H1 (cell line): ENCODE measurements at regions not wholly inside any gene's neighbourhood (a gene's known extent, or its start where the extent isn't known, plus 50 kb on each side); places are given as distances from the start of the nearest gene placed in this dataset.

Experiments
- CTCF ChIA-PET: fragments of 300-600 bp; sonication (Branson Sonifier 250); formaldehyde crosslinking; loops from one replicate; lab custom pipeline; 2021; ENCODE audit not compliant: partially characterized antibody; lab: Charles Lee
- POLR2A ChIA-PET: fragments of 300-600 bp; sonication (Branson Sonifier 250); formaldehyde crosslinking; loops from one replicate; lab custom pipeline; 2021; ENCODE audit warnings: inconsistent platforms; ENCODE audit not compliant: partially characterized antibody; lab: Charles Lee
- DNase-seq, 2 experiments: peaks; one replicate each; pipeline versions ENCODE4 v3.0.0 to v3.0.0-alpha.2; 2010 to 2022; ENCODE audit warnings: low spot score in 2 of 2, low read depth in 1 of 2, mixed read lengths in 1 of 2
- FAIRE-seq: peaks from 2 replicates; lab custom pipeline; 2011; peaks lifted over from hg19 to GRCh38; lab: Jason Lieb, UNC
- H2AFZ ChIP-seq: 2 replicates; pipeline ENCODE4 v1.8.1; 2012; ENCODE audit warnings: low read length, inconsistent platforms
- H2AK5ac ChIP-seq: 2 replicates; pipeline ENCODE4 v1.6.1; 2013; ENCODE audit warnings: low read depth, low read length
- H2BK120ac ChIP-seq: replicated peaks from 2 replicates; pipeline ENCODE3; 2013; ENCODE audit warnings: low read depth, low read length, inconsistent platforms
- H2BK12ac ChIP-seq: 2 replicates; pipeline ENCODE4 v1.6.1; 2013; ENCODE audit warnings: low read depth, low read length
- H2BK15ac ChIP-seq: 2 replicates; pipeline ENCODE4 v1.6.1; 2013; ENCODE audit warnings: low read length
- H2BK20ac ChIP-seq: 2 replicates; pipeline ENCODE4 v1.6.1; 2013; ENCODE audit warnings: low read length
- H2BK5ac ChIP-seq: 2 replicates; pipeline ENCODE4 v1.6.1; 2013; ENCODE audit warnings: low read depth, low read length
- H3K14ac ChIP-seq: 2 replicates; pipeline ENCODE4 v1.6.1; 2013; ENCODE audit warnings: inconsistent platforms; ENCODE audit not compliant: insufficient read length
- H3K18ac ChIP-seq: 2 replicates; pipeline ENCODE4 v1.6.1; 2013; ENCODE audit warnings: low read length; ENCODE audit errors: extremely low read depth
- H3K23ac ChIP-seq: 2 replicates; pipeline ENCODE4 v1.6.1; 2013; ENCODE audit warnings: inconsistent platforms; ENCODE audit not compliant: insufficient read length
- H3K23me2 ChIP-seq: 2 replicates; pipeline ENCODE4 v1.6.1; 2013; ENCODE audit warnings: low read depth, low read length
- H3K27ac ChIP-seq: 2 replicates; pipeline ENCODE4 v1.6.1; 2011; ENCODE audit warnings: low read depth, low read length, inconsistent platforms
- H3K27me3 ChIP-seq, 4 experiments: replicated peaks in 1 of 4; 1 replicate in 1 of 4; 2 replicates in 3 of 4; pipeline versions ENCODE4 v1.6.1 to v1.8.1; 2011 to 2013; ENCODE audit warnings: low read length in 3 of 4, mild to moderate bottlenecking in 3 of 4, inconsistent platforms in 2 of 4, mixed read lengths in 2 of 4, moderate library complexity in 1 of 4; ENCODE audit not compliant: control insufficient read depth in 3 of 4, insufficient read depth in 3 of 4; ENCODE audit errors: extremely low read depth in 1 of 4
- H3K36me3 ChIP-seq, 4 experiments: 2 replicates each; pipeline versions ENCODE4 v1.6.1 to v1.8.1; 2011 to 2013; ENCODE audit warnings: mild to moderate bottlenecking in 4 of 4, low read length in 3 of 4, moderate library complexity in 2 of 4, control low read depth in 1 of 4, inconsistent platforms in 1 of 4; ENCODE audit not compliant: insufficient read depth in 4 of 4, control insufficient read depth in 2 of 4
- H3K4ac ChIP-seq: replicated peaks from 2 replicates; pipeline ENCODE3; 2013; ENCODE audit warnings: low read length, low read depth, mixed read lengths, inconsistent platforms; ENCODE audit not compliant: insufficient read length
- H3K4me1 ChIP-seq, 4 experiments: replicated peaks in 1 of 4; 1 replicate in 1 of 4; 2 replicates in 3 of 4; pipeline versions ENCODE4 v1.6.1 to v1.8.1; 2011 to 2013; ENCODE audit warnings: low read length in 3 of 4, inconsistent platforms in 2 of 4, mixed read lengths in 1 of 4; ENCODE audit not compliant: insufficient read depth in 4 of 4, control insufficient read depth in 3 of 4
- H3K4me2 ChIP-seq, 2 experiments: 2 replicates each; pipeline versions ENCODE4 v1.6.1 to v1.8.1; 2011 to 2013; ENCODE audit warnings: low read depth in 2 of 2, low read length in 2 of 2, control low read depth in 1 of 2, inconsistent platforms in 1 of 2, mild to moderate bottlenecking in 1 of 2; ENCODE audit not compliant: insufficient read depth in 1 of 2
- H3K4me3 ChIP-seq, 4 experiments: fragments of 200-600, 300-600 bp in 1 of 4; sonication (generic), shearing (Covaris generic), sonication (Bioruptor Twin) in 1 of 4; 2 replicates each; pipeline versions ENCODE4 v1.5.1 to v1.8.1; 2011 to 2016; ENCODE audit warnings: low read length in 4 of 4, low read depth in 3 of 4, control low read depth in 2 of 4, inconsistent platforms in 2 of 4, mild to moderate bottlenecking in 2 of 4, mixed read lengths in 1 of 4, moderate library complexity in 1 of 4; ENCODE audit not compliant: insufficient read depth in 2 of 4; ENCODE audit errors: extremely low read depth in 1 of 4
- H3K56ac ChIP-seq: replicated peaks from 2 replicates; pipeline ENCODE3; 2013; ENCODE audit warnings: low read depth, mild to moderate bottlenecking, mixed read lengths, low read length, inconsistent platforms; ENCODE audit not compliant: insufficient read length
- H3K79me1 ChIP-seq: 2 replicates; pipeline ENCODE4 v1.6.1; 2013; ENCODE audit warnings: low read depth, low read length, control low read depth
- H3K79me2 ChIP-seq, 2 experiments: 2 replicates each; pipeline versions ENCODE4 v1.6.1 to v1.8.1; 2012 to 2013; ENCODE audit warnings: low read length in 2 of 2, mild to moderate bottlenecking in 2 of 2, inconsistent platforms in 1 of 2; ENCODE audit not compliant: insufficient read depth in 2 of 2, control insufficient read depth in 1 of 2
- H3K9ac ChIP-seq, 4 experiments: replicated peaks in 1 of 4; 1 replicate in 1 of 4; 2 replicates in 3 of 4; pipeline versions ENCODE4 v1.6.1 to v1.8.1; 2011 to 2013; ENCODE audit warnings: low read depth in 3 of 4, low read length in 3 of 4, control low read depth in 2 of 4, mild to moderate bottlenecking in 2 of 4, moderate library complexity in 2 of 4, inconsistent platforms in 1 of 4; ENCODE audit errors: extremely low read depth in 1 of 4
- H3K9me3 ChIP-seq, 2 experiments: 2 replicates each; pipeline versions ENCODE4 v1.6.1 to v1.8.1; 2012 to 2013; ENCODE audit warnings: mild to moderate bottlenecking in 2 of 2, moderate library complexity in 2 of 2, control low read depth in 1 of 2, inconsistent platforms in 1 of 2, low read depth in 1 of 2, low read length in 1 of 2, mixed read lengths in 1 of 2; ENCODE audit not compliant: insufficient read depth in 2 of 2
- H4K20me1 ChIP-seq, 2 experiments: replicated peaks in 1 of 2; 2 replicates each; pipeline versions ENCODE3 to v1.8.1; 2011 to 2013; ENCODE audit warnings: inconsistent platforms in 2 of 2, low read length in 2 of 2, mild to moderate bottlenecking in 1 of 2; ENCODE audit not compliant: insufficient read depth in 2 of 2, control insufficient read depth in 1 of 2
- H4K5ac ChIP-seq: 2 replicates; pipeline ENCODE4 v1.6.1; 2013; ENCODE audit warnings: low read length, low read depth, mixed read lengths, inconsistent platforms; ENCODE audit not compliant: insufficient read length
- H4K8ac ChIP-seq: 2 replicates; pipeline ENCODE4 v1.8.0; 2013; ENCODE audit warnings: mild to moderate bottlenecking, moderate library complexity, low read length, inconsistent platforms; ENCODE audit not compliant: insufficient read depth; ENCODE audit errors: extremely low read depth
- H4K91ac ChIP-seq: replicated peaks from 2 replicates; pipeline ENCODE3; 2013; ENCODE audit warnings: low read length, mixed read lengths, inconsistent platforms; ENCODE audit not compliant: insufficient read length
- BACH1 ChIP-seq: IDR thresholded peaks from 2 replicates; pipeline ENCODE4 v1.6.1; 2012; ENCODE audit warnings: low read length, improper control_type of control experiment
- CBX5 ChIP-seq: fragments of 300-800, 300-1000 bp; sonication (generic); IDR thresholded peaks from 2 replicates; pipeline ENCODE4 v1.7.1; 2016; ENCODE audit warnings: antibody characterized with exemption, low read length, low read depth
- CBX8 ChIP-seq: fragments of 300-800, 300-1000 bp; sonication (generic); IDR thresholded peaks from 2 replicates; pipeline ENCODE4 v1.7.1; 2016; ENCODE audit warnings: low read depth, low read length, borderline replicate concordance
- GTF2F1 ChIP-seq: IDR thresholded peaks from 2 replicates; pipeline ENCODE4 v1.6.1; 2012; ENCODE audit warnings: low read depth, low read length, improper control_type of control experiment, borderline replicate concordance
- POLR2A ChIP-seq, 2 experiments: IDR thresholded peaks; 1 replicate in 1 of 2; 2 replicates in 1 of 2; pipeline ENCODE4 v1.6.1; 2011; ENCODE audit warnings: low read depth in 2 of 2, low read length in 2 of 2, mild to moderate bottlenecking in 2 of 2; ENCODE audit errors: control extremely low read depth in 1 of 2
- RAD21 ChIP-seq, 2 experiments: IDR thresholded peaks in 1 of 2; conservative IDR thresholded peaks in 1 of 2; 2 replicates each; pipeline ENCODE4 v1.6.1; 2011; ENCODE audit warnings: low read depth in 2 of 2, low read length in 2 of 2, improper control_type of control experiment in 1 of 2, inconsistent platforms in 1 of 2, mild to moderate bottlenecking in 1 of 2, moderate library complexity in 1 of 2
- RFX5 ChIP-seq: IDR thresholded peaks from 2 replicates; pipeline ENCODE4 v1.6.1; 2011; ENCODE audit warnings: low read depth, low read length, improper control_type of control experiment, borderline replicate concordance
- RNF2 ChIP-seq: fragments of 200-900, 300-1000 bp; sonication (generic); IDR thresholded peaks from 2 replicates; pipeline ENCODE4 v1.7.1; 2016; ENCODE audit warnings: borderline replicate concordance, low read depth, mild to moderate bottlenecking, antibody characterized with exemption, low read length; ENCODE audit not compliant: poor library complexity, severe bottlenecking; ENCODE audit errors: missing control alignments
- SUZ12 ChIP-seq: fragments of 200-600 bp; sonication (generic); IDR thresholded peaks from 2 replicates; pipeline ENCODE4 v1.6.1; 2012; ENCODE audit warnings: mild to moderate bottlenecking, inconsistent platforms, low read length, moderate library complexity, mixed read lengths
- TBP ChIP-seq: IDR thresholded peaks from 2 replicates; pipeline ENCODE4 v1.6.1; 2011; ENCODE audit warnings: low read depth, low read length, improper control_type of control experiment
- YY1 ChIP-seq: IDR thresholded peaks from 2 replicates; pipeline ENCODE4 v1.6.1; 2011; ENCODE audit warnings: low read depth, mild to moderate bottlenecking, low read length
- whole genome bisulfite sequencing, 2 experiments: shearing (Covaris generic) in 1 of 2; methylation state at CpG; one replicate each; pipeline versions ENCODE4 v1.1.6 to v1.1.7; 2013 to 2015; ENCODE audit warnings: low lambda C conversion rate in 2 of 2, mixed read lengths in 2 of 2, inconsistent platforms in 1 of 2, low coverage in 1 of 2, missing lambda C conversion rate in 1 of 2; ENCODE audit not compliant: insufficient replicate concordance in 2 of 2, insufficient coverage in 1 of 2, insufficient read length in 1 of 2; ENCODE audit errors: extremely low coverage in 1 of 2, missing lambda C conversion rate in 1 of 2; 5-methylcytosine and 5-hydroxymethylcytosine counted together
- TF ChIP-seq, protein P1 (sequence below): IDR thresholded peaks from 2 replicates; pipeline ENCODE4 v1.6.1; 2011; ENCODE audit warnings: low read length, improper control_type of control experiment

DNA sequence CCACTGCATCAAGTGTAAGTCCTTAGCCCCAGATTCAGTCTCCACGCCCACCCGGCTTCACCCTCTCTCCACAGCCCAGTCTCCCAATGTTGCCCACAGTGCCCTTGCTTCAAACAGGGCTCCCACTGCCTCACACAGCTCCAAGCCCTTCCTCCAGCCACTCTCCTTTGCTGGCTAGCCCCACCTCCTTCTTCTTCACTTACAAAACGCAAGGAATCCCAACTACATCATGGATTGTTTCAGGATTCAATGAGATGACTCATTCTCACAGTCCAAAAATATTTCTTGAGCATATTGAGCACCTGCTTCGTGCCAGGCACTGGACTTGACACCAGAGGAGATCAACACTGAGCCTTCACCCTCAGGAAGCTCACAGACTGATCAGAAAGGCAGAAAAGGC, 533.5 kb downstream of the BUD13 start:
- no peaks in the 10 kb centered on the region for H3K9me3 ChIP-seq
- no peak overlapping the region for H3K4me3 ChIP-seq
- no peak overlapping the region for H2BK20ac ChIP-seq
- no peak overlapping the region for H3K14ac ChIP-seq
- H3K79me2 ChIP-seq = no peaks in the 10 kb centered on the region
- H3K4me1 ChIP-seq = peaks cover 0 to 7% (median 5%) of the 10 kb centered on the region in 4 experiments; a peak in 4 of 7 replicates
- no peak overlapping the region for H2BK5ac ChIP-seq
- no peak for TF ChIP-seq CBX5
- TF ChIP-seq RNF2 = no peak
- no peak for TF ChIP-seq CBX8
- no peak for TF ChIP-seq GTF2F1
- TF ChIP-seq YY1 = no peak
- no peak for TF ChIP-seq BACH1
- TF ChIP-seq RAD21 (IDR thresholded peaks at IDR 0.05 in 1 of 2, conservative IDR thresholded peaks at IDR 0.05 in 1 of 2; ENCODE audit: low read depth in 2 of 2, low read length in 2 of 2) = no peak
- no peak for TF ChIP-seq POLR2A (IDR thresholded peaks at IDR 0.05; ENCODE audit: control extremely low read depth in 1 of 2, low read depth in 2 of 2, low read length in 2 of 2)
- TF ChIP-seq SUZ12 = no peak
- TF ChIP-seq RFX5 = no peak
- TF ChIP-seq TBP = no peak
- TF ChIP-seq, protein P1, sequence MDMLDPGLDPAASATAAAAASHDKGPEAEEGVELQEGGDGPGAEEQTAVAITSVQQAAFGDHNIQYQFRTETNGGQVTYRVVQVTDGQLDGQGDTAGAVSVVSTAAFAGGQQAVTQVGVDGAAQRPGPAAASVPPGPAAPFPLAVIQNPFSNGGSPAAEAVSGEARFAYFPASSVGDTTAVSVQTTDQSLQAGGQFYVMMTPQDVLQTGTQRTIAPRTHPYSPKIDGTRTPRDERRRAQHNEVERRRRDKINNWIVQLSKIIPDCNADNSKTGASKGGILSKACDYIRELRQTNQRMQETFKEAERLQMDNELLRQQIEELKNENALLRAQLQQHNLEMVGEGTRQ = no peak
- no peak overlapping the region for H2BK12ac ChIP-seq
- no peak overlapping the region for H3K9ac ChIP-seq
- H3K4ac ChIP-seq = no peak overlapping the region
- H3K56ac ChIP-seq = no peak overlapping the region
- DNase-seq = no peak
- no peak overlapping the region for H2AFZ ChIP-seq
- no peak overlapping the region for H3K23ac ChIP-seq
- no peak overlapping the region for H4K5ac ChIP-seq
- H3K36me3 ChIP-seq = no peaks in the 10 kb centered on the region
- no peaks in the 10 kb centered on the region; a peak in 1 of 7 replicates for H3K27me3 ChIP-seq
- no peak overlapping the region for H2BK120ac ChIP-seq
- no peak overlapping the region for H2AK5ac ChIP-seq
- no peak overlapping the region for H3K4me2 ChIP-seq
- CTCF ChIA-PET = interaction anchor here (0.6 to 3.1 kb wide), 5 partner anchors 23 to 468 kb away, joined by 3 to 10 read pairs (median 3); no protein-coding TSS in a partner anchor
- no peaks in the 10 kb centered on the region for H3K79me1 ChIP-seq
- no peak overlapping the region for H3K18ac ChIP-seq
- no peak overlapping the region for H4K91ac ChIP-seq
- H2BK15ac ChIP-seq = no peak overlapping the region
- no peak overlapping the region for H3K27ac ChIP-seq
- no peaks in the 10 kb centered on the region; the same call in 1 of the 2 replicates for H3K23me2 ChIP-seq
- peaks cover 0 to 4% of the 10 kb centered on the region in 2 experiments for H4K20me1 ChIP-seq
- no peak overlapping the region for H4K8ac ChIP-seq
- 90% methylated on average over 4 of the region's 4 CpGs; no CpG with 5 or more reads in 1 of the 2 experiments for WGBS, 2 experiments
- FAIRE-seq = no peak
- POLR2A ChIA-PET = interaction anchor here (0.9 kb wide), 1 partner anchor 29 kb away, joined by 3 read pairs; no protein-coding TSS in a partner anchor
